ENCODE measurements at regions not wholly inside any gene's neighbourhood (a gene's known extent, or its start where the extent isn't known, plus 50 kb on each side); places are given as distances from the start of the nearest gene placed in this dataset.

GRCh38 chr5:3925935-3926334 is 330.3 kb downstream of the IRX1 start:
- no peak for DNase-seq (ENCODE audit: low read depth)
- TF ChIP-seq, protein P1, sequence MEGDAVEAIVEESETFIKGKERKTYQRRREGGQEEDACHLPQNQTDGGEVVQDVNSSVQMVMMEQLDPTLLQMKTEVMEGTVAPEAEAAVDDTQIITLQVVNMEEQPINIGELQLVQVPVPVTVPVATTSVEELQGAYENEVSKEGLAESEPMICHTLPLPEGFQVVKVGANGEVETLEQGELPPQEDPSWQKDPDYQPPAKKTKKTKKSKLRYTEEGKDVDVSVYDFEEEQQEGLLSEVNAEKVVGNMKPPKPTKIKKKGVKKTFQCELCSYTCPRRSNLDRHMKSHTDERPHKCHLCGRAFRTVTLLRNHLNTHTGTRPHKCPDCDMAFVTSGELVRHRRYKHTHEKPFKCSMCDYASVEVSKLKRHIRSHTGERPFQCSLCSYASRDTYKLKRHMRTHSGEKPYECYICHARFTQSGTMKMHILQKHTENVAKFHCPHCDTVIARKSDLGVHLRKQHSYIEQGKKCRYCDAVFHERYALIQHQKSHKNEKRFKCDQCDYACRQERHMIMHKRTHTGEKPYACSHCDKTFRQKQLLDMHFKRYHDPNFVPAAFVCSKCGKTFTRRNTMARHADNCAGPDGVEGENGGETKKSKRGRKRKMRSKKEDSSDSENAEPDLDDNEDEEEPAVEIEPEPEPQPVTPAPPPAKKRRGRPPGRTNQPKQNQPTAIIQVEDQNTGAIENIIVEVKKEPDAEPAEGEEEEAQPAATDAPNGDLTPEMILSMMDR (conservative IDR thresholded peaks at IDR 0.05; ENCODE audit: low read length), result no peak
- no peak overlapping the region for H3K4me3 ChIP-seq (ENCODE audit: low read length)

DNA sequence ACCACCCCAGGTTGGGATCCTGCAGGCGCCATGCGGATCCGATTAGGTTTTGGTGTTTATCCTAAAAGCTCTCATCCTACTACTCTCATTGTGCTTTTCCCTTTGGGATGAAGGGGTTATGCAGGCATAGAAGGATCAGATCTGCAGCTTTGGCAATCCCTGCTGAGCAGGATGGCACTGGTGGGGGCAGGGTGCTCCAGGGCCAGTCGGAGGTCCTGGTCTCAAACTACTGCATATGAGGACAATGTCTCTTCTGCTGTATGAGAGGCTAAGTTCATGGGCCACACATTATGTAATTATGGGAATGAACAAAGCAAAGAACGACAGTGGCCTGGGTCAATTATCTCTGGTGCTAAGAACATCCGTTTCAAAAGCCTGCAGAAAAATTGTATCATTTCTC is 334.2 kb downstream of the IRX1 start:
- TF ChIP-seq, protein P1 (conservative IDR thresholded peaks at IDR 0.05; ENCODE audit: low read length), result no peak
- H3K4me3 ChIP-seq (ENCODE audit: low read length), result no peak overlapping the region
- no peak for DNase-seq (ENCODE audit: low read depth)

GRCh38 chr5:3931976-3932375 is 336.3 kb downstream of the IRX1 start:
- DNase-seq (ENCODE audit: low read depth), result no peak
- H3K4me3 ChIP-seq (ENCODE audit: low read length), result no peak overlapping the region
- TF ChIP-seq, protein P1 (conservative IDR thresholded peaks at IDR 0.05; ENCODE audit: low read length), result no peak

- no peak overlapping the region for H3K4me3 ChIP-seq (ENCODE audit: low read length)
- TF ChIP-seq, protein P1 (conservative IDR thresholded peaks at IDR 0.05; ENCODE audit: low read length), result no peak
- no peak for DNase-seq (ENCODE audit: low read depth)
Measured at GRCh38 chr5:3933536-3933935, 337.9 kb downstream of the IRX1 start.

DNA sequence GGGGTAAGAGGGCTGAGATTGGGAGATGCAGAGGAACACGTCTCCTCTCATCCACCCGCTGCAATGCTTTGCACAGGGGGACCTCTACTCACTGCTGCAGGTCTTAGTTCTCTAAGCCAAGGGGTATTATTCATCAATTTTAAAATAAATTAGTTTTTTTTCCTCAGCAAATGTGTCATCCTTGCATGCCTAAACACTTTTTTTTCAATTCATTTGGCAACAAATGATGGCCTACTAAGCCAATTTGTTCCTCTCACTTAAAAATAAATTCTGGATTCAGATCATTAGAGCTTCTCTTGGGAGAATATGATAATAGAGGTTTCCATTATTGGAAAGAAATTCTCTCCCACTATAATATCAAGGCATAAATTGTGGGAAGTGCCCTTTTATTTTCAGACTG is 338.3 kb downstream of the IRX1 start:
- no peak for DNase-seq (ENCODE audit: low read depth)
- TF ChIP-seq, protein P1 (conservative IDR thresholded peaks at IDR 0.05; ENCODE audit: low read length), result no peak
- H3K4me3 ChIP-seq (ENCODE audit: low read length), result no peak overlapping the region

- no peak for DNase-seq (ENCODE audit: low read depth)
- H3K4me3 ChIP-seq (ENCODE audit: low read length), result no peak overlapping the region
- TF ChIP-seq, protein P1 (conservative IDR thresholded peaks at IDR 0.05; ENCODE audit: low read length), result no peak
Measured at GRCh38 chr5:3943859-3944258, 348.2 kb downstream of the IRX1 start.

DNA sequence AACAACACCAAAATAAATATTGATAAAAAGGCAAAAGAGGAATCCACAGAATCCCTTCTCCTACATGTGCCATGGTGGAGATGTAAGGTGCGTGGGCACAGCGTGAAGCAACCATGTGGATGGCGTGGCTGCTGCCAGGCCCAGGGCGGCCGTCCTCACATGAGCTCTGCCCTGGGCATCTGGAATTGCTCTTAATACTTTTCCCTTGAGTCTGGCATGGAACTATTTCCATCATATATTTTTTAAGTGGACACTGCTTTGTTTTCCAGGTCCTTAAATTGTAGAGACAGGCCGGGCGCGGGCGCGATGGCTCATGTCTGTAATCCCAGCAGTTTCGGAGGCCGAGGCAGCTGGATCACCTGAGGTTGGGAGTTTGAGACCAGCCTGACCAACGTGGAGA is 349.3 kb downstream of the IRX1 start:
- TF ChIP-seq, protein P1 (conservative IDR thresholded peaks at IDR 0.05; ENCODE audit: low read length), result no peak
- DNase-seq (ENCODE audit: low read depth), result no peak
- no peak overlapping the region for H3K4me3 ChIP-seq (ENCODE audit: low read length)

Measured in AG10803 (cell line).